ENCODE measurements at regions not wholly inside any gene's neighbourhood (a gene's known extent, or its start where the extent isn't known, plus 50 kb on each side); places are given as distances from the start of the nearest gene placed in this dataset.
"Not testable (repeated sequence)": the region's sequence is repeated elsewhere in the genome, so short reads cannot be mapped to it uniquely, and the experiment has no call there.

- DNase-seq (ENCODE audit: low read depth in 2 of 2, low spot score in 1 of 2), result not testable (repeated sequence)
Observed at GRCh38 chr3:195635262-195635873, 51.6 kb upstream of the APOD start.

- peak in 1 of 2 donors; percentile 35 for DNase-seq (ENCODE audit: low read depth in 2 of 2, low spot score in 1 of 2)
Observed at GRCh38 chr3:195634426-195635261, 50.9 kb upstream of the APOD start.
